ENCODE measurements at regions not wholly inside any gene's neighbourhood (a gene's known extent, or its start where the extent isn't known, plus 50 kb on each side); places are given as distances from the start of the nearest gene placed in this dataset.

DNA sequence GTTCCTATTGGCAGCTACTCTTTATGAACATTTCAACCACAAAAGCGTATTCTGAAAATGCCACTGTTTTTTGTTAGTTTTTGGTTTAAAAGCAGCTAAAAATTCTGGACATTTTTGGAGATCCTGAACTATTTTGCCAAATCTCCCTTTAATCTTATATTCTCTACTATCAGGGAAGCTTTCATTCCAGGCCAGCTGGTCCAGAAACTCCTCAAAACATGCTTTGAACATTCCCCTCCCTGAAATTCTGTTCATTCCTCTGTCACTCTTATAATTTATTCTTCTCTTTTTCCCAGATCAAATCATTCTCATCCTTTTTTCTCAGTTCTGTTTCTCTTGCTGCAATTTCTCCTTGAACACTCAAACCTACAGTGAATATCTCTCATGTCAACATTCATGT is 790.9 kb upstream of the ARGLU1 start:
- no peak for DNase-seq (ENCODE audit: low spot score)
- in situ Hi-C loops (cut with HindIII; ENCODE audit: low sequenced_read_pairs) = no loop called here

DNA sequence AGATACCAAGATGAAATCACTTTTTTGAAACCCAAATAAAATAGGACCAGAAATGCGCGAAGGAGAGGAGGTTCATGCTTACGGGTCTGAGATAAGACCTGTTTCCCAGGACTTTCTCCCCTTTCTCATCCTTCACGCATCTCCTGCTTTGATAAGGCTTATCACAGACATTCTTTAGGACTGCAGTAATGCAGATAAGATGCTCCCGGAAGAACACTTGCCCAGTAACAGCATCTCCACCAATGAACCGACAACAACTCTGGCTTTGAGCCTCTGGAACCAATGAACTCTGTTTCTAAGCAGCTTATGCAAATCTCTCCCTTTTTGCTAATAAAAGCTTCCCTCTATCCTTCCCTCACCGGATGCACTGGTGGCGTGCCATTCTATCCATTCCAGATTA is 783.4 kb upstream of the ARGLU1 start:
- in situ Hi-C loops (cut with HindIII; ENCODE audit: low sequenced_read_pairs) = no loop called here
- DNase-seq (ENCODE audit: low spot score) = no peak

GRCh38 chr13:107348925-107349324 is 781.0 kb upstream of the ARGLU1 start:
- peak; percentile 24 for DNase-seq (ENCODE audit: low spot score)
- in situ Hi-C loops (cut with HindIII; ENCODE audit: low sequenced_read_pairs) = no loop called here

GRCh38 chr13:107348471-107348870 is 780.5 kb upstream of the ARGLU1 start:
- DNase-seq (ENCODE audit: low spot score) = no peak
- in situ Hi-C loops (cut with HindIII; ENCODE audit: low sequenced_read_pairs) = no loop called here

GRCh38 chr13:107347641-107348369 is 779.9 kb upstream of the ARGLU1 start:
- DNase-seq (ENCODE audit: low spot score) = no peak
- in situ Hi-C loops (cut with HindIII; ENCODE audit: low sequenced_read_pairs) = no loop called here

DNA sequence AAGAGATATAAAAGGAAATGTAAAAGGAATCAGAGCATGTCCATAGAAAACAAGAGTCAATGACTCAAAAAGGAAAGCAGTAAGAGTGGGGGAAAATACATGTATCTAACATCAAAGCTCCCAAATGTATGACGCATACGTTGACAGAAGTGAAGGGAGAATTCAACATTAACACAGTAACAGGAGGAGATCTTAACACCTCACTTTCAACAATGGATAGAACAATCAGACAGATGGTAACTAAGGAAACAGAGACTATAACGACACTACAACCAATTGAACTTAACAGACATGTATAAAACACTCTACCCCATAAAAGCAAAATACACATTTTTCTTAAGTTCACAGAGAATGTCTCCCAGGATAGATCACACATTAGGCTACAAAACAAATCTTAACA is 774.8 kb upstream of the ARGLU1 start:
- in situ Hi-C loops (cut with HindIII; ENCODE audit: low sequenced_read_pairs) = no loop called here
- no peak for DNase-seq (ENCODE audit: low spot score)

GRCh38 chr13:107339209-107339608 is 771.3 kb upstream of the ARGLU1 start:
- DNase-seq (ENCODE audit: low spot score) = no peak
- in situ Hi-C loops (cut with HindIII; ENCODE audit: low sequenced_read_pairs) = no loop called here

- DNase-seq (ENCODE audit: low spot score) = no peak
- in situ Hi-C loops (cut with HindIII; ENCODE audit: low sequenced_read_pairs) = no loop called here
Measured at GRCh38 chr13:107332188-107332587, 764.3 kb upstream of the ARGLU1 start.

GRCh38 chr13:107331359-107331758 is 763.4 kb upstream of the ARGLU1 start:
- in situ Hi-C loops (cut with HindIII; ENCODE audit: low sequenced_read_pairs) = no loop called here
- DNase-seq (ENCODE audit: low spot score) = no peak

DNA sequence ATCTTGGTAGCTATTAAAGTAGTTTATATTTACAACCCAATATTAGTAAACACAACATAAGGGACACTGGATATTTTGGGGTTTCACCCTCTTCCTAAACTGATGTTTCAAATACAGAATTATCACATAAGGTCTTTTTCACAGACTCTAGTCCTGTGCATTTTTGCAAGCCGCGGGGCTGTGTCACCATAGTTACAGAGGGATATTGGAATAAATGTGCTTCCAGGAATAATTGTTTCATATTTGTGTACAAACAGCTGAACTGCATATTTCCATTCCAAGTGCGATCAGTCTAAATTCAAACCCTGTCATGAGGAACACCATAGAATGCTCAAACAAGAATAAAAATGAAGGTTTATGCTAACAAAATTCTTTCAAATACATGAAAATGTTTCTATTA is 762.5 kb upstream of the ARGLU1 start:
- no peak for DNase-seq (ENCODE audit: low spot score)
- in situ Hi-C loops (cut with HindIII; ENCODE audit: low sequenced_read_pairs) = no loop called here

DNA sequence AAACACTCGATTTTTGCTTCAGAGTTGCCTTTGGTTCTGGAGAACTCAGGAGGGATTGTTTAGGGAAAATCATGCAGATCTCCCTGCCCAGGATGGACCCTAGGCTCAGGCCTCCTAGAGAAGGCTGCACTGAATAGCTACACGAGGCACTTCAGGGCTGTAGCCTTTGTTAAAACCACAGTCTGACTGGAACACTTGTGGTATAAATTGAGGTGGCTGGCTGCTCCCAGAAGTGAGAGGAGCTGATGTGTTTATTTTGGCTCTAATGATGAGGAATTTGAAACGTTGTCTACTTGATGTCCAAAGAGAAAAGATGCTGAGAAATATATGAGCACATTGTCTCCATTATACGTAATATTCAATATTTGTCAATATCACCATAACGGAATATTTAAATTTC is 762.1 kb upstream of the ARGLU1 start:
- DNase-seq (ENCODE audit: low spot score) = no peak
- in situ Hi-C loops (cut with HindIII; ENCODE audit: low sequenced_read_pairs) = no loop called here

- in situ Hi-C loops (cut with HindIII; ENCODE audit: low sequenced_read_pairs) = no loop called here
- DNase-seq (ENCODE audit: low spot score) = no peak
Measured at GRCh38 chr13:107324416-107325204, 756.7 kb upstream of the ARGLU1 start.

DNA sequence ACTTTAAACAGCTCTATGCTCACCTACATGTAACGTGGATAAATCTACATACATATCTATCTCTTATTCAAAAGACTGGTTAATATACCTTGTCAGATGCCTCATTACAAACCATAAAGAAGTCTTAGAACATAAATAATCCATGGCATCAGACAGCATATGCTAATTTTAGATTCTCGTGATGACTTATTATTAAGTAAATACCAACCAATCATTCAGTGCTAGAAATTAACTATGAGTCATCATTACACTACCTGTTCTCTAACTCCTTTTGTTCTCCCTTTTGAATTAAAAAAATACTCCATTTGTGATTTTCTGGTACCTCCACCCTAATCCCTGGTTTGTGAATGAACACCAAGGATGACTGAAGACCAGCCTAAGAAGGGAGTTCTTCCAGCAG is 754.3 kb upstream of the ARGLU1 start:
- in situ Hi-C loops (cut with HindIII; ENCODE audit: low sequenced_read_pairs) = no loop called here
- no peak for DNase-seq (ENCODE audit: low spot score)

DNA sequence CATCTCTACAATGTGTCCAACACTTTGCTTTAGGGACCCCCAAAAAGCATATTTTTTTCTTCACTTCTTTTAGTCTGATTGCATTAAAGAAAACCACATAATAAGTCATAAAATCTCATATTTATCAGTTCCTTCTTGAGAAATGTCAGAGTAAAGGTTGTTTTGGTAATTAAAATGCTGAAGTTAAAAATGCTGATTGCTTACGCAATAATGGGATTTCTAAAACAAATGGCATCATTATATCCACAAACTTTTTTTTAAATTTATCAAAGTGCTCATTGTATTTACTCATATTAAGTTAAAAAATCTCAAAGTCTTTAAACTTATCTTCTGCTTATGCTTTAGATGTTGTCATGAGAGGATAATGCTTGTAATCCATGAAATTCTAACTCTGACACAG is 737.2 kb upstream of the ARGLU1 start:
- no peak for DNase-seq (ENCODE audit: low spot score)
- in situ Hi-C loops (cut with HindIII; ENCODE audit: low sequenced_read_pairs) = no loop called here

- in situ Hi-C loops (cut with HindIII; ENCODE audit: low sequenced_read_pairs) = no loop called here
- no peak for DNase-seq (ENCODE audit: low spot score)
Measured at GRCh38 chr13:107301724-107302374, 733.9 kb upstream of the ARGLU1 start.

DNA sequence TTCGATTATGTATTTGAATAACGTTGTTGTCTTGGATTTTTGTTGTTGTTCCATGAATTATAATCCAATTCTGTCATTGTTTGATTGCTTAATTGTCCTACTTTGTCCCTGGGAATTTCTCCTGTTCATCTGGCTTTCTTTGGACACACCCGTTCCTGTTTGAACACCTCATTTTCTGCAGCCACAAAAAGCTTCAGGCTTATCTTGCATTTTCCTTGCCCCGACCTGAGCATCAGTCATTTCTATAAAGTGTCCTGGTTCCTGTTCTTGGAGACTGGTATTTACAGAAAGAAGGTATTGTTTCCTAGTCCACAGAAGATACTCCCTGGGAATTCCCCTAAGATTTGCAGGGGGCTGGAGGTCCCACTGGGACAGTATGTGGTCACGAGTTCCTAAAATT is 731.8 kb upstream of the ARGLU1 start:
- in situ Hi-C loops (cut with HindIII; ENCODE audit: low sequenced_read_pairs) = no loop called here
- DNase-seq (ENCODE audit: low spot score) = no peak

DNA sequence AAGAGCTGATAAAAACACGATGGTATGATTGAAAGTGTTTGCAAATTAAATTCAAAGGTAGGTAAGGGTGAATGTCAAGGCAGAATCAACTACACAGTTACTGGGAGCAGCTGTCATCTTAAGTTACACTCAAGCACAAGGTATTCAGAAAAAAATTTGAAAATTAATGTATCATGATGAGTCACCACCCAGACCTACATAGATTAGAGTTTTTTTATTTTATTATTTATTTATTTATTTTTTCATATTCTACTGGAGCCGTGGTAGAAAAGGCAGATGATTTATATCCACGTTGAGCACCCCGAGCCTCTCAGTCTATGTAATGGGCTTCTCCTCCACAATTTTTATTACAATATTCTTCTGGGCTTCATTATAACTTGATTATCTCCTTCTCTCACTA is 728.9 kb upstream of the ARGLU1 start:
- in situ Hi-C loops (cut with HindIII; ENCODE audit: low sequenced_read_pairs) = no loop called here
- DNase-seq (ENCODE audit: low spot score) = no peak

GRCh38 chr13:107295416-107296140 is 727.6 kb upstream of the ARGLU1 start:
- in situ Hi-C loops (cut with HindIII; ENCODE audit: low sequenced_read_pairs) = no loop called here

GRCh38 chr13:107293924-107294323 is 726.0 kb upstream of the ARGLU1 start:
- DNase-seq (ENCODE audit: low spot score) = no peak
- in situ Hi-C loops (cut with HindIII; ENCODE audit: low sequenced_read_pairs) = no loop called here

More at GRCh38 chr13:107295416-107296140, 727.6 kb upstream of the ARGLU1 start:
- DNase-seq (ENCODE audit: low spot score) = no peak

- in situ Hi-C loops (cut with HindIII; ENCODE audit: low sequenced_read_pairs) = no loop called here
- DNase-seq (ENCODE audit: low spot score) = no peak
Measured at GRCh38 chr13:107291875-107292274, 723.9 kb upstream of the ARGLU1 start.
